GM13976 (cell line): ENCODE measurements at regions not wholly inside any gene's neighbourhood (a gene's known extent, or its start where the extent isn't known, plus 50 kb on each side); places are given as distances from the start of the nearest gene placed in this dataset.
A peak's percentile ranks its signal among the peaks of the same experiment; 100 is the strongest.

Experiments used
- DNase-seq: peaks from one replicate; pipeline ENCODE4 v3.0.0; 2012; ENCODE audit warnings: low spot score
- CTCF ChIP-seq: IDR thresholded peaks from 2 replicates; pipeline ENCODE4 v1.5.1; 2012; ENCODE audit warnings: borderline replicate concordance, mild to moderate bottlenecking; ENCODE audit not compliant: insufficient read depth; ENCODE audit errors: extremely low read depth, missing control alignments, control extremely low read depth
- in situ Hi-C: fragments of 300-500 bp; cut with MboI; formaldehyde crosslinking; loops from one replicate; pipeline ENCODE4 v1.12.0; 2022; ENCODE audit warnings: low sequenced_read_pairs, mixed read lengths, inconsistent platforms; ENCODE audit not compliant: unreplicated experiment

- in situ Hi-C loops = loop anchor here (10.0 to 25.0 kb wide), 2 partner anchors 205 to 288 kb away; no protein-coding TSS in a partner anchor
- peak; percentile 58 for DNase-seq
- TF ChIP-seq CTCF = peak; percentile 58
Observed at GRCh38 chr14:60349663-60350365, 100.8 kb downstream of the PPM1A start.

- in situ Hi-C loops = no loop called here
- TF ChIP-seq CTCF = no peak
- DNase-seq = no peak
Observed at GRCh38 chr14:60350366-60350720, 101.3 kb downstream of the PPM1A start.

GRCh38 chr14:60353420-60353819 is 104.4 kb downstream of the PPM1A start:
- no peak for TF ChIP-seq CTCF
- no peak for DNase-seq
- in situ Hi-C loops = no loop called here

- TF ChIP-seq CTCF = no peak
- in situ Hi-C loops = no loop called here
- no peak for DNase-seq
Observed at GRCh38 chr14:60355768-60356167, 106.7 kb downstream of the PPM1A start.

- DNase-seq = no peak
- in situ Hi-C loops = no loop called here
- TF ChIP-seq CTCF = no peak
Observed at GRCh38 chr14:60356386-60356785, 107.4 kb downstream of the PPM1A start.

GRCh38 chr14:60356906-60357550 is 108.0 kb downstream of the PPM1A start:
- in situ Hi-C loops = no loop called here
- no peak for DNase-seq
- TF ChIP-seq CTCF = no peak

- no peak for DNase-seq
- in situ Hi-C loops = no loop called here
- no peak for TF ChIP-seq CTCF
Observed at GRCh38 chr14:60357551-60358149, 108.6 kb downstream of the PPM1A start.
